HCT116 (cell line): ENCODE measurements at regions not wholly inside any gene's neighbourhood (a gene's known extent, or its start where the extent isn't known, plus 50 kb on each side); places are given as distances from the start of the nearest gene placed in this dataset.

Source experiments
- ATAC-seq: fragments of 200-7000 bp; cut with Tn5 transposase; 2 replicates; pipeline ENCODE4 v1.9.1; 2020; ENCODE audit warnings: mild to moderate bottlenecking, moderate library complexity
- BruUV-seq: library from RNA; stranded (reverse); fragments of 400-500 nt; replicated peaks from 2 replicates; lab custom pipeline; 2021; lab: Mats Ljungman, UMichigan
- CTCF ChIA-PET: fragments of 300-600 bp; sonication (Branson Sonifier 250); formaldehyde crosslinking; loops from one replicate; lab custom pipeline; 2021; ENCODE audit warnings: antibody characterized with exemption; lab: Charles Lee
- POLR2A ChIA-PET: fragments of 300-600, 350-600 bp; sonication (Branson Sonifier 250); formaldehyde crosslinking; loops from one replicate; lab custom pipeline; 2021; ENCODE audit warnings: antibody characterized with exemption; lab: Charles Lee
- RAD21 ChIA-PET, 2 experiments: fragments of 300-600 bp; sonication (Branson Sonifier 250); formaldehyde crosslinking; loops; one replicate each; lab custom pipeline; 2023; ENCODE audit warnings: low total read pairs in 2 of 2; ENCODE audit not compliant: uncharacterized antibody in 2 of 2, unreplicated experiment in 2 of 2, low non-redundant PET in 1 of 2; lab: Charles Lee
- DNase-seq: peaks from one replicate; pipeline ENCODE4 v3.0.0-alpha.2; 2010; ENCODE audit warnings: low read depth, low spot score
- H2AFZ ChIP-seq: fragments of 200-600 bp; shearing (Covaris generic), sonication (generic); 2 replicates; pipeline ENCODE4 v1.6.1; 2017; ENCODE audit warnings: low read depth, mixed run types, mixed read lengths, antibody characterized with exemption, low read length; ENCODE audit not compliant: poor library complexity, severe bottlenecking
- H3K27ac ChIP-seq: 2 replicates; pipeline ENCODE4 v1.5.1; 2012; ENCODE audit warnings: low read depth, low read length
- H3K27me3 ChIP-seq: fragments of 200-600 bp; sonication (generic); 2 replicates; pipeline ENCODE4 v1.6.1; 2016; ENCODE audit warnings: mixed run types, low read length, mixed read lengths; ENCODE audit not compliant: insufficient read depth
- H3K36me3 ChIP-seq, 2 experiments: fragments of 200-500 bp in 1 of 2; fragments of 200-600 bp in 1 of 2; sonication (Bioruptor generic) in 1 of 2; sonication (generic) in 1 of 2; 2 replicates each; pipeline versions ENCODE4 v1.5.1 to v1.6.1; 2014 to 2016; ENCODE audit warnings: low read length in 2 of 2, inconsistent platforms in 1 of 2, mixed read lengths in 1 of 2, mixed run types in 1 of 2; ENCODE audit not compliant: insufficient read depth in 2 of 2, control insufficient read depth in 1 of 2
- H3K4me1 ChIP-seq, 2 experiments: fragments of 200-600 bp in 1 of 2; sonication (generic) in 1 of 2; 2 replicates each; pipeline versions ENCODE4 v1.5.1 to v1.6.1; 2012 to 2017; ENCODE audit warnings: low read length in 2 of 2, inconsistent platforms in 1 of 2, mild to moderate bottlenecking in 1 of 2, mixed read lengths in 1 of 2, mixed run types in 1 of 2, moderate library complexity in 1 of 2; ENCODE audit not compliant: insufficient read depth in 2 of 2, control insufficient read depth in 1 of 2
- H3K4me2 ChIP-seq: fragments of 200-600 bp; sonication (generic); 2 replicates; pipeline ENCODE4 v1.6.1; 2017; ENCODE audit warnings: mixed run types, low read length, mixed read lengths
- H3K4me3 ChIP-seq, 2 experiments: fragments of 200-600 bp in 1 of 2; sonication (generic) in 1 of 2; replicated peaks in 1 of 2; 2 replicates each; pipeline ENCODE4 v1.5.1; 2011 to 2016; ENCODE audit warnings: low read length in 2 of 2, control low read depth in 1 of 2, low read depth in 1 of 2, mild to moderate bottlenecking in 1 of 2, mixed read lengths in 1 of 2, mixed run types in 1 of 2
- H3K79me2 ChIP-seq: fragments of 200-600 bp; sonication (generic); 2 replicates; pipeline ENCODE4 v1.6.1; 2017; ENCODE audit warnings: mild to moderate bottlenecking, mixed run types, low read length, moderate library complexity, mixed read lengths; ENCODE audit not compliant: insufficient read depth
- H3K9ac ChIP-seq: fragments of 200-600 bp; sonication (generic); 2 replicates; pipeline ENCODE4 v1.6.1; 2016; ENCODE audit warnings: low read length, mixed read lengths
- H3K9me2 ChIP-seq: fragments of 200-600 bp; sonication (generic), shearing (Covaris generic); 2 replicates; pipeline ENCODE4 v1.6.1; 2017; ENCODE audit warnings: mixed run types, mild to moderate bottlenecking, moderate library complexity; ENCODE audit not compliant: insufficient read depth
- H3K9me3 ChIP-seq, 2 experiments: fragments of 200-500 bp in 1 of 2; fragments of 200-600 bp in 1 of 2; sonication (Bioruptor generic) in 1 of 2; sonication (generic) in 1 of 2; 2 replicates each; pipeline ENCODE4 v1.6.1; 2014 to 2017; ENCODE audit warnings: low read length in 2 of 2, mixed read lengths in 2 of 2, inconsistent platforms in 1 of 2, low read depth in 1 of 2, mild to moderate bottlenecking in 1 of 2, mixed run types in 1 of 2, moderate library complexity in 1 of 2; ENCODE audit not compliant: control insufficient read depth in 1 of 2, insufficient read depth in 1 of 2
- H4K20me1 ChIP-seq: fragments of 200-600 bp; sonication (generic), shearing (Covaris generic); 2 replicates; pipeline ENCODE4 v1.6.1; 2017; ENCODE audit warnings: mixed run types, mild to moderate bottlenecking, moderate library complexity; ENCODE audit not compliant: insufficient read depth
- CEBPB ChIP-seq: IDR thresholded peaks from 2 replicates; pipeline ENCODE4 v1.6.1; 2012; ENCODE audit warnings: low read depth
- EGR1 ChIP-seq: IDR thresholded peaks from 2 replicates; pipeline ENCODE4 v1.6.1; 2012; ENCODE audit warnings: low read depth
- EZH2 ChIP-seq: fragments of 200-600 bp; sonication (generic); IDR thresholded peaks from 2 replicates; pipeline ENCODE4 v1.6.1; 2017; ENCODE audit warnings: antibody characterized with exemption, mixed run types
- FOSL1 ChIP-seq: IDR thresholded peaks from 2 replicates; pipeline ENCODE4 v1.6.1; 2012; ENCODE audit warnings: low read depth
- JUND ChIP-seq: IDR thresholded peaks from 2 replicates; pipeline ENCODE4 v1.6.1; 2012
- SP1 ChIP-seq: IDR thresholded peaks from 2 replicates; pipeline ENCODE4 v1.6.1; 2012; ENCODE audit warnings: low read depth
- SRF ChIP-seq: IDR thresholded peaks from 2 replicates; pipeline ENCODE4 v1.6.1; 2012; ENCODE audit warnings: low read depth
- TCF7L2 ChIP-seq: IDR thresholded peaks from 2 replicates; pipeline ENCODE4 v1.7.0; 2011; ENCODE audit warnings: borderline replicate concordance, inconsistent platforms; ENCODE audit not compliant: insufficient read depth, insufficient read length; ENCODE audit errors: extremely low read depth
- YY1 ChIP-seq: IDR thresholded peaks from 2 replicates; pipeline ENCODE4 v1.6.1; 2011; ENCODE audit warnings: low read length, low read depth, moderate library complexity, mild to moderate bottlenecking; ENCODE audit not compliant: insufficient replicate concordance; ENCODE audit errors: extremely low read depth
- ZFX ChIP-seq: fragments of 450-650 bp; IDR thresholded peaks from 2 replicates; pipeline ENCODE4 v1.6.1; 2017
- ZNF274 ChIP-seq: fragments of 200-500 bp; sonication (Bioruptor generic); IDR thresholded peaks from 2 replicates; pipeline ENCODE4 v1.6.1; 2014; ENCODE audit warnings: mild to moderate bottlenecking, low read depth, low read length, inconsistent platforms
- intact Hi-C: fragments of 100-400 bp; cut with micrococcal nuclease; formaldehyde crosslinking; loops from 2 replicates; pipeline ENCODE4 v1.10.0; 2022
- TF ChIP-seq, protein P1 (sequence below): IDR thresholded peaks from 2 replicates; pipeline ENCODE4 v1.6.1; 2012
- TF ChIP-seq, protein P2 (sequence below): IDR thresholded peaks from 2 replicates; pipeline ENCODE4 v1.6.1; 2012; ENCODE audit warnings: low read depth
- TF ChIP-seq, protein P3 (sequence below): IDR thresholded peaks from 2 replicates; pipeline ENCODE4 v1.6.1; 2012
- TF ChIP-seq, protein P4 (sequence below): IDR thresholded peaks from 2 replicates; pipeline ENCODE4 v1.6.1; 2011; ENCODE audit warnings: mild to moderate bottlenecking, low read length, moderate library complexity; ENCODE audit not compliant: insufficient replicate concordance; ENCODE audit errors: extremely low read depth

DNA sequence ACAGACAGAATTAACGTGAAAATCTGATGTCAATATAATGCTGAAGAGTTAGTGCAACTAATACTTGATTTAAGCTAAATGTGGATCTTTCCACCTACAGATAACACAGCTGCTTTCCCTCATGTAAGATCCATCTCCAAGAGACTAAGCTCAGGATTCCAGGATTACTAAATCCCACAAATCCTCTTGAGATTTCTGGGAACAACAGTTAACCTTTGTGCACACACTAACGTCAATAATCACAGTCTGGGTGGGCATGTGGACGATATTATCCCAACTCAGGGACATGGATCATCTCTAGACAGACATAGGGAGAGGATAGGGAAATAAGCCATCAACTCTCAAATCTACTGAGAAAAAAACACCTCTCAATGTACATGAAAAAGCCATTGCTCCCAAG, 432.6 kb downstream of the SATB2 start:
- no peak overlapping the region for H3K9ac ChIP-seq
- H3K4me2 ChIP-seq: no peak overlapping the region
- H3K9me2 ChIP-seq: no peaks in the 10 kb centered on the region
- ChIA-PET POLR2A (no interaction called here), RAD21 (no interaction called here), CTCF (no interaction called here)
- no peaks in the 10 kb centered on the region for H3K79me2 ChIP-seq
- H3K27ac ChIP-seq: no peak overlapping the region
- TF ChIP-seq CEBPB: no peak
- no peak for TF ChIP-seq ZFX
- no peak for TF ChIP-seq TCF7L2
- no peak for TF ChIP-seq YY1
- no peak for TF ChIP-seq FOSL1
- no peak for TF ChIP-seq EZH2
- TF ChIP-seq, protein P1, sequence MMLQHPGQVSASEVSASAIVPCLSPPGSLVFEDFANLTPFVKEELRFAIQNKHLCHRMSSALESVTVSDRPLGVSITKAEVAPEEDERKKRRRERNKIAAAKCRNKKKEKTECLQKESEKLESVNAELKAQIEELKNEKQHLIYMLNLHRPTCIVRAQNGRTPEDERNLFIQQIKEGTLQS: no peak
- TF ChIP-seq ZNF274: no peak
- TF ChIP-seq SP1: no peak
- TF ChIP-seq, protein P2, sequence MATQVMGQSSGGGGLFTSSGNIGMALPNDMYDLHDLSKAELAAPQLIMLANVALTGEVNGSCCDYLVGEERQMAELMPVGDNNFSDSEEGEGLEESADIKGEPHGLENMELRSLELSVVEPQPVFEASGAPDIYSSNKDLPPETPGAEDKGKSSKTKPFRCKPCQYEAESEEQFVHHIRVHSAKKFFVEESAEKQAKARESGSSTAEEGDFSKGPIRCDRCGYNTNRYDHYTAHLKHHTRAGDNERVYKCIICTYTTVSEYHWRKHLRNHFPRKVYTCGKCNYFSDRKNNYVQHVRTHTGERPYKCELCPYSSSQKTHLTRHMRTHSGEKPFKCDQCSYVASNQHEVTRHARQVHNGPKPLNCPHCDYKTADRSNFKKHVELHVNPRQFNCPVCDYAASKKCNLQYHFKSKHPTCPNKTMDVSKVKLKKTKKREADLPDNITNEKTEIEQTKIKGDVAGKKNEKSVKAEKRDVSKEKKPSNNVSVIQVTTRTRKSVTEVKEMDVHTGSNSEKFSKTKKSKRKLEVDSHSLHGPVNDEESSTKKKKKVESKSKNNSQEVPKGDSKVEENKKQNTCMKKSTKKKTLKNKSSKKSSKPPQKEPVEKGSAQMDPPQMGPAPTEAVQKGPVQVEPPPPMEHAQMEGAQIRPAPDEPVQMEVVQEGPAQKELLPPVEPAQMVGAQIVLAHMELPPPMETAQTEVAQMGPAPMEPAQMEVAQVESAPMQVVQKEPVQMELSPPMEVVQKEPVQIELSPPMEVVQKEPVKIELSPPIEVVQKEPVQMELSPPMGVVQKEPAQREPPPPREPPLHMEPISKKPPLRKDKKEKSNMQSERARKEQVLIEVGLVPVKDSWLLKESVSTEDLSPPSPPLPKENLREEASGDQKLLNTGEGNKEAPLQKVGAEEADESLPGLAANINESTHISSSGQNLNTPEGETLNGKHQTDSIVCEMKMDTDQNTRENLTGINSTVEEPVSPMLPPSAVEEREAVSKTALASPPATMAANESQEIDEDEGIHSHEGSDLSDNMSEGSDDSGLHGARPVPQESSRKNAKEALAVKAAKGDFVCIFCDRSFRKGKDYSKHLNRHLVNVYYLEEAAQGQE: no peak
- TF ChIP-seq SRF: no peak
- no peak for TF ChIP-seq EGR1
- TF ChIP-seq, protein P3, sequence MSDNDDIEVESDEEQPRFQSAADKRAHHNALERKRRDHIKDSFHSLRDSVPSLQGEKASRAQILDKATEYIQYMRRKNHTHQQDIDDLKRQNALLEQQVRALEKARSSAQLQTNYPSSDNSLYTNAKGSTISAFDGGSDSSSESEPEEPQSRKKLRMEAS: no peak
- TF ChIP-seq, protein P4, sequence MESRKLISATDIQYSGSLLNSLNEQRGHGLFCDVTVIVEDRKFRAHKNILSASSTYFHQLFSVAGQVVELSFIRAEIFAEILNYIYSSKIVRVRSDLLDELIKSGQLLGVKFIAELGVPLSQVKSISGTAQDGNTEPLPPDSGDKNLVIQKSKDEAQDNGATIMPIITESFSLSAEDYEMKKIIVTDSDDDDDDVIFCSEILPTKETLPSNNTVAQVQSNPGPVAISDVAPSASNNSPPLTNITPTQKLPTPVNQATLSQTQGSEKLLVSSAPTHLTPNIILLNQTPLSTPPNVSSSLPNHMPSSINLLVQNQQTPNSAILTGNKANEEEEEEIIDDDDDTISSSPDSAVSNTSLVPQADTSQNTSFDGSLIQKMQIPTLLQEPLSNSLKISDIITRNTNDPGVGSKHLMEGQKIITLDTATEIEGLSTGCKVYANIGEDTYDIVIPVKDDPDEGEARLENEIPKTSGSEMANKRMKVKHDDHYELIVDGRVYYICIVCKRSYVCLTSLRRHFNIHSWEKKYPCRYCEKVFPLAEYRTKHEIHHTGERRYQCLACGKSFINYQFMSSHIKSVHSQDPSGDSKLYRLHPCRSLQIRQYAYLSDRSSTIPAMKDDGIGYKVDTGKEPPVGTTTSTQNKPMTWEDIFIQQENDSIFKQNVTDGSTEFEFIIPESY: no peak
- TF ChIP-seq JUND: no peak
- no peaks in the 10 kb centered on the region for H3K9me3 ChIP-seq
- H2AFZ ChIP-seq: no peak overlapping the region
- BruUV-seq: no TSS peak
- intact Hi-C loops: no loop called here
- H3K4me3 ChIP-seq: no peak overlapping the region
- no peaks in the 10 kb centered on the region for H3K4me1 ChIP-seq
- no peaks in the 10 kb centered on the region for H3K27me3 ChIP-seq
- H4K20me1 ChIP-seq: no peaks in the 10 kb centered on the region
- ATAC-seq (no peak), DNase-seq (no peak)
- H3K36me3 ChIP-seq: no peaks in the 10 kb centered on the region
